ENCODE measurements at regions not wholly inside any gene's neighbourhood (a gene's known extent, or its start where the extent isn't known, plus 50 kb on each side); places are given as distances from the start of the nearest gene placed in this dataset.

GRCh38 chr3:82048711-82049110 lies 287.3 kb upstream of the GBE1 start (continued):
- no peak for TF ChIP-seq ZNF462 (CRISPR knock-in tag; IDR thresholded peaks at IDR 0.05)

- no peak overlapping the region for H2AFZ ChIP-seq
- no peaks in the 10 kb centered on the region for H3K27me3 ChIP-seq (ENCODE audit: insufficient read depth)
- no peaks in the 10 kb centered on the region for H3K79me2 ChIP-seq (replicated peaks; ENCODE audit: insufficient read depth)
- no peaks in the 10 kb centered on the region for H4K20me1 ChIP-seq (replicated peaks; ENCODE audit: insufficient read depth)
- H3K9me2 ChIP-seq (ENCODE audit: insufficient read depth) = no peaks in the 10 kb centered on the region
- Mint-ChIP-seq H3K4me3 (no peak overlapping the region), H3K36me3 (ENCODE audit: low read depth) (no peaks in the 10 kb centered on the region), H3K4me1 (no peaks in the 10 kb centered on the region), H3K9me3 (no peaks in the 10 kb centered on the region), H3K27ac (no peak overlapping the region), H3K27me3 (ENCODE audit: insufficient read depth, low read depth, poor library complexity) (no peaks in the 10 kb centered on the region)
- no peak for TF ChIP-seq EZH2 (IDR thresholded peaks at IDR 0.05; ENCODE audit: low read depth, unreplicated experiment)
- TF ChIP-seq, protein P1, sequence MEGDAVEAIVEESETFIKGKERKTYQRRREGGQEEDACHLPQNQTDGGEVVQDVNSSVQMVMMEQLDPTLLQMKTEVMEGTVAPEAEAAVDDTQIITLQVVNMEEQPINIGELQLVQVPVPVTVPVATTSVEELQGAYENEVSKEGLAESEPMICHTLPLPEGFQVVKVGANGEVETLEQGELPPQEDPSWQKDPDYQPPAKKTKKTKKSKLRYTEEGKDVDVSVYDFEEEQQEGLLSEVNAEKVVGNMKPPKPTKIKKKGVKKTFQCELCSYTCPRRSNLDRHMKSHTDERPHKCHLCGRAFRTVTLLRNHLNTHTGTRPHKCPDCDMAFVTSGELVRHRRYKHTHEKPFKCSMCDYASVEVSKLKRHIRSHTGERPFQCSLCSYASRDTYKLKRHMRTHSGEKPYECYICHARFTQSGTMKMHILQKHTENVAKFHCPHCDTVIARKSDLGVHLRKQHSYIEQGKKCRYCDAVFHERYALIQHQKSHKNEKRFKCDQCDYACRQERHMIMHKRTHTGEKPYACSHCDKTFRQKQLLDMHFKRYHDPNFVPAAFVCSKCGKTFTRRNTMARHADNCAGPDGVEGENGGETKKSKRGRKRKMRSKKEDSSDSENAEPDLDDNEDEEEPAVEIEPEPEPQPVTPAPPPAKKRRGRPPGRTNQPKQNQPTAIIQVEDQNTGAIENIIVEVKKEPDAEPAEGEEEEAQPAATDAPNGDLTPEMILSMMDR (conservative IDR thresholded peaks at IDR 0.05; ENCODE audit: low read depth in 2 of 2) = no peak
- TF ChIP-seq CREB1 (CRISPR knock-in tag; IDR thresholded peaks at IDR 0.05; ENCODE audit: low read depth) = no peak
- no peak for TF ChIP-seq POLR2AphosphoS5 (IDR thresholded peaks at IDR 0.05; ENCODE audit: low read depth)
- no peak for TF ChIP-seq STAT1 (IDR thresholded peaks at IDR 0.05; ENCODE audit: unreplicated experiment)
- TF ChIP-seq ZNF114 (CRISPR knock-in tag; IDR thresholded peaks at IDR 0.05) = no peak
- no peak for TF ChIP-seq REST (IDR thresholded peaks at IDR 0.05; ENCODE audit: unreplicated experiment)
- no peak for TF ChIP-seq EZH2phosphoT487 (IDR thresholded peaks at IDR 0.05; ENCODE audit: unreplicated experiment)
- no peaks in the 10 kb centered on the region for H3K4me1 ChIP-seq (ENCODE audit: insufficient read depth)
- no peak overlapping the region for H3K4me3 ChIP-seq
- H3K27ac ChIP-seq (ENCODE audit: low read depth) = no peak overlapping the region
- H3K4me2 ChIP-seq = no peak overlapping the region
- no peak for DNase-seq (ENCODE audit: low spot score)
- no peaks in the 10 kb centered on the region for H3K36me3 ChIP-seq (ENCODE audit: insufficient read depth)
- H3F3A ChIP-seq (replicated peaks; ENCODE audit: low read depth) = no peaks in the 10 kb centered on the region
- no peak for ATAC-seq
These were observed 283.7 kb upstream of the GBE1 start for GRCh38 chr3:82044930-82045705.
